Panc1 (cell line): ENCODE measurements at regions not wholly inside any gene's neighbourhood (a gene's known extent, or its start where the extent isn't known, plus 50 kb on each side); places are given as distances from the start of the nearest gene placed in this dataset.

Source experiments
- POLR2AphosphoS5 ChIP-seq: IDR thresholded peaks from 2 replicates; pipeline ENCODE4 v1.6.1; 2012; ENCODE audit warnings: mild to moderate bottlenecking, low read depth, low read length, moderate library complexity
- TF ChIP-seq, protein P1 (sequence below): fragments of 450-650 bp; IDR thresholded peaks from 2 replicates; pipeline ENCODE4 v1.5.1; 2017; ENCODE audit warnings: mild to moderate bottlenecking

DNA sequence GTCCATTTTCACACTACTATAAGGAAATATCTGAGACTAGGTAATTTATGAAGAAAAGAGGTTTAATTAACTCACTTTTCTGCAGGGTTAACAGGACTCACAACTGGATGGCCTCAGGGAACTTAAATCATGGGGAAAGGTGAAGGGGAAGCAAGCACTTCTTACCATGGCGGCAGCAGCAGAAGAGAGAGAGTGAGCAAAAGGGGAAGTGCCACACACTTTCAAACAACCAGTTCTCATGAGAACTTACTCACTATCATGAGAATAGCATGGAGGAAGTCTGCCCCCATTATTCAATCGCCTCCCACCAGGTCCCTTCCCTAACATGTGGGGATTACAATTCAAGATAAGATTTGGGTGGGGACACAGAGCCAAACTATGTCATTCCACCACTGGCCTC, 55.1 kb upstream of the NETO1 start:
- TF ChIP-seq, protein P1, sequence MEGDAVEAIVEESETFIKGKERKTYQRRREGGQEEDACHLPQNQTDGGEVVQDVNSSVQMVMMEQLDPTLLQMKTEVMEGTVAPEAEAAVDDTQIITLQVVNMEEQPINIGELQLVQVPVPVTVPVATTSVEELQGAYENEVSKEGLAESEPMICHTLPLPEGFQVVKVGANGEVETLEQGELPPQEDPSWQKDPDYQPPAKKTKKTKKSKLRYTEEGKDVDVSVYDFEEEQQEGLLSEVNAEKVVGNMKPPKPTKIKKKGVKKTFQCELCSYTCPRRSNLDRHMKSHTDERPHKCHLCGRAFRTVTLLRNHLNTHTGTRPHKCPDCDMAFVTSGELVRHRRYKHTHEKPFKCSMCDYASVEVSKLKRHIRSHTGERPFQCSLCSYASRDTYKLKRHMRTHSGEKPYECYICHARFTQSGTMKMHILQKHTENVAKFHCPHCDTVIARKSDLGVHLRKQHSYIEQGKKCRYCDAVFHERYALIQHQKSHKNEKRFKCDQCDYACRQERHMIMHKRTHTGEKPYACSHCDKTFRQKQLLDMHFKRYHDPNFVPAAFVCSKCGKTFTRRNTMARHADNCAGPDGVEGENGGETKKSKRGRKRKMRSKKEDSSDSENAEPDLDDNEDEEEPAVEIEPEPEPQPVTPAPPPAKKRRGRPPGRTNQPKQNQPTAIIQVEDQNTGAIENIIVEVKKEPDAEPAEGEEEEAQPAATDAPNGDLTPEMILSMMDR: no peak
- no peak for TF ChIP-seq POLR2AphosphoS5
